GM06990 (cell line): ENCODE measurements at regions not wholly inside any gene's neighbourhood (a gene's known extent, or its start where the extent isn't known, plus 50 kb on each side); places are given as distances from the start of the nearest gene placed in this dataset.

Experiments used
- DNase-seq: peaks from one replicate; pipeline ENCODE4 v3.0.0-alpha.2; 2011; ENCODE audit not compliant: insufficient read length; ENCODE audit errors: extremely low read depth
- H3K27me3 ChIP-seq: replicated peaks from 2 replicates; pipeline ENCODE4 v1.6.0; 2011; ENCODE audit warnings: low read length; ENCODE audit not compliant: control insufficient read depth, insufficient read depth
- H3K36me3 ChIP-seq: 2 replicates; pipeline ENCODE4 v1.5.1; 2011; ENCODE audit warnings: low read length; ENCODE audit not compliant: control insufficient read depth, insufficient read depth
- H3K4me3 ChIP-seq: replicated peaks from 2 replicates; pipeline ENCODE4 v1.5.1; 2011; ENCODE audit warnings: low read depth, mild to moderate bottlenecking, control low read depth, low read length
- CTCF ChIP-seq: IDR thresholded peaks from 2 replicates; pipeline ENCODE4 v1.5.1; 2011; ENCODE audit warnings: low read length, control low read depth, mild to moderate bottlenecking, inconsistent platforms; ENCODE audit not compliant: insufficient read depth, poor library complexity, severe bottlenecking

- H3K4me3 ChIP-seq, result no peak overlapping the region
- no peaks in the 10 kb centered on the region for H3K36me3 ChIP-seq
- H3K27me3 ChIP-seq, result no peaks in the 10 kb centered on the region
- peak; percentile 11 for TF ChIP-seq CTCF
- no peak for DNase-seq
Observed at GRCh38 chr10:60441515-60441914, 51.8 kb upstream of the ANK3 start.

GRCh38 chr10:60439641-60440040 is 50.0 kb upstream of the ANK3 start:
- no peak overlapping the region for H3K4me3 ChIP-seq
- no peak for TF ChIP-seq CTCF
- DNase-seq, result no peak
- no peaks in the 10 kb centered on the region for H3K36me3 ChIP-seq
- no peaks in the 10 kb centered on the region for H3K27me3 ChIP-seq
